Body of pancreas (tissue), 4 donors: ENCODE measurements at regions not wholly inside any gene's neighbourhood (a gene's known extent, or its start where the extent isn't known, plus 50 kb on each side); places are given as distances from the start of the nearest gene placed in this dataset.

Source experiments
- ATAC-seq: fragments of 150-250 bp; one replicate; pipeline ENCODE4 v1.9.1; 2016
- DNase-seq, 4 donors: peaks; one replicate each; pipeline ENCODE4 v3.0.0-alpha.2; 2019
- H3K27ac ChIP-seq, 4 donors: fragments of 200-600 bp; sonication (generic); 1 replicate in 3 of 4; 2 replicates in 1 of 4; pipeline versions ENCODE4 v1.5.1 to v1.6.1; 2016 to 2019; ENCODE audit warnings: mild to moderate bottlenecking in 1 of 4, mixed read lengths in 1 of 4, moderate library complexity in 1 of 4
- H3K27me3 ChIP-seq, 2 donors: fragments of 200-600 bp; sonication (generic); one replicate each; pipeline ENCODE4 v1.6.0; 2016; ENCODE audit warnings: mild to moderate bottlenecking in 1 of 2
- H3K36me3 ChIP-seq, 2 donors: fragments of 200-600 bp; sonication (generic); replicated peaks in 1 of 2; 2 replicates each; pipeline ENCODE4 v1.5.1; 2016; ENCODE audit warnings: low read depth in 2 of 2; ENCODE audit not compliant: insufficient read depth in 1 of 2
- H3K4me1 ChIP-seq: fragments of 200-600 bp; sonication (generic); one replicate; pipeline ENCODE4 v1.6.0; 2016
- H3K4me3 ChIP-seq, 2 donors: fragments of 200-600 bp; sonication (generic); 1 replicate in 1 of 2; 2 replicates in 1 of 2; pipeline ENCODE4 v1.5.1; 2016 to 2019
- H3K9me3 ChIP-seq, 3 donors: fragments of 200-600 bp; sonication (generic); 1 replicate in 2 of 3; 2 replicates in 1 of 3; pipeline ENCODE4 v1.5.1; 2016
- CTCF ChIP-seq, 7 experiments: fragments of 450-650 bp in 4 of 7; fragments of 200-600 bp in 3 of 7; sonication (generic) in 3 of 7; IDR thresholded peaks; one replicate each; pipeline ENCODE4 v1.5.1; 2016 to 2019; ENCODE audit warnings: antibody characterized with exemption in 7 of 7
- POLR2A ChIP-seq, 3 donors: fragments of 450-650 bp; IDR thresholded peaks; one replicate each; pipeline ENCODE4 v1.6.1; 2016; ENCODE audit warnings: antibody characterized with exemption in 3 of 3, mild to moderate bottlenecking in 2 of 3
- WGBS, 2 donors: methylation state at CpG; one replicate each; pipeline ENCODE4 v1.1.5; 2017; 5-methylcytosine and 5-hydroxymethylcytosine counted together
- intact Hi-C: fragments of 100-400 bp; cut with DNase I; formaldehyde crosslinking; loops from one replicate; pipeline ENCODE4 v1.15.1; 2023

GRCh38 chr11:111135101-111135500, 110.4 kb upstream of the POU2AF2 start:
- TF ChIP-seq POLR2A (IDR thresholded peaks at IDR 0.05) (no peak), CTCF (IDR thresholded peaks at IDR 0.05) (no peak)
- intact Hi-C loops = no loop called here
- 75 to 98% methylated on average over 2 of the region's 2 CpGs for WGBS, 2 donors
- Histone ChIP-seq H3K36me3 (no peaks in the 10 kb centered on the region), H3K4me3 (no peak overlapping the region), H3K4me1 (peaks cover 8% of the 10 kb centered on the region), H3K27me3 (no peaks in the 10 kb centered on the region), H3K27ac (no peak overlapping the region), H3K9me3 (no peaks in the 10 kb centered on the region)
- ATAC-seq = no peak
- no peak for DNase-seq

GRCh38 chr11:111128076-111128870, 117.3 kb upstream of the POU2AF2 start:
- no peak overlapping the region for H3K4me3 ChIP-seq
- ATAC-seq (no peak), DNase-seq (no peak)
- TF ChIP-seq POLR2A (IDR thresholded peaks at IDR 0.05) (no peak), CTCF (IDR thresholded peaks at IDR 0.05) (no peak)
- H3K9me3 ChIP-seq = no peaks in the 10 kb centered on the region
- no peaks in the 10 kb centered on the region for H3K4me1 ChIP-seq
- WGBS, 2 donors = 53 to 68% methylated on average over 3 of the region's 3 CpGs
- H3K27ac ChIP-seq = no peak overlapping the region
- no peaks in the 10 kb centered on the region for H3K36me3 ChIP-seq
- no peaks in the 10 kb centered on the region for H3K27me3 ChIP-seq
- intact Hi-C loops = no loop called here

GRCh38 chr11:111124724-111125123, 120.8 kb upstream of the POU2AF2 start:
- no peak overlapping the region for H3K4me3 ChIP-seq
- H3K36me3 ChIP-seq = no peaks in the 10 kb centered on the region
- ATAC-seq = no peak
- no peaks in the 10 kb centered on the region for H3K9me3 ChIP-seq
- H3K27me3 ChIP-seq = no peaks in the 10 kb centered on the region
- H3K27ac ChIP-seq = no peak overlapping the region
- no peak for TF ChIP-seq POLR2A (IDR thresholded peaks at IDR 0.05)
- no peak for TF ChIP-seq CTCF (IDR thresholded peaks at IDR 0.05)
- 32 to 33% methylated on average over 1 of the region's 1 CpG for whole genome bisulfite sequencing, 2 donors
- DNase-seq = no peak
- H3K4me1 ChIP-seq = no peaks in the 10 kb centered on the region
- intact Hi-C loops = no loop called here

- 41 to 42% methylated on average over 1 of the region's 1 CpG for WGBS, 2 donors
- intact Hi-C loops = no loop called here
- no peak for TF ChIP-seq POLR2A (IDR thresholded peaks at IDR 0.05)
- no peak for DNase-seq
- H3K4me1 ChIP-seq = no peaks in the 10 kb centered on the region
- no peaks in the 10 kb centered on the region for H3K9me3 ChIP-seq
- H3K4me3 ChIP-seq = no peak overlapping the region
- H3K27me3 ChIP-seq = no peaks in the 10 kb centered on the region
- no peak overlapping the region for H3K27ac ChIP-seq
- no peak for ATAC-seq
- no peaks in the 10 kb centered on the region for H3K36me3 ChIP-seq
Observed at GRCh38 chr11:111123463-111124398, 121.8 kb upstream of the POU2AF2 start.

GRCh38 chr11:111120696-111121302, 124.7 kb upstream of the POU2AF2 start:
- no peak overlapping the region for H3K27ac ChIP-seq
- H3K9me3 ChIP-seq = no peaks in the 10 kb centered on the region
- ATAC-seq = no peak
- no peaks in the 10 kb centered on the region for H3K27me3 ChIP-seq
- DNase-seq = no peak
- H3K36me3 ChIP-seq = no peaks in the 10 kb centered on the region
- H3K4me3 ChIP-seq = no peak overlapping the region
- 64 to 79% methylated on average over 6 of the region's 6 CpGs for WGBS, 2 donors
- TF ChIP-seq POLR2A (IDR thresholded peaks at IDR 0.05) = no peak
- TF ChIP-seq CTCF (IDR thresholded peaks at IDR 0.05) = no peak
- intact Hi-C loops = no loop called here
- H3K4me1 ChIP-seq = no peaks in the 10 kb centered on the region
